HL-60 (cell line): ENCODE measurements at regions not wholly inside any gene's neighbourhood (a gene's known extent, or its start where the extent isn't known, plus 50 kb on each side); places are given as distances from the start of the nearest gene placed in this dataset.

Experiments
- DNase-seq, 2 experiments: peaks; one replicate each; pipeline ENCODE4 v3.0.0-alpha.2; 2010 to 2020; ENCODE audit warnings: low read depth in 1 of 2, low spot score in 1 of 2
- H3K27ac ChIP-seq: fragments of 250-450 bp; sonication (Bioruptor Pico); replicated peaks from 2 replicates; pipeline ENCODE4 v1.5.1; 2020; ENCODE audit warnings: mild to moderate bottlenecking, moderate library complexity
- H3K27me3 ChIP-seq: fragments of 250-450 bp; sonication (Bioruptor Pico); 2 replicates; pipeline ENCODE4 v1.5.1; 2021; ENCODE audit warnings: mild to moderate bottlenecking, moderate library complexity; ENCODE audit not compliant: insufficient read depth, poor library complexity, severe bottlenecking
- H3K4me3 ChIP-seq: replicated peaks from 2 replicates; pipeline ENCODE4 v1.5.1; 2011; ENCODE audit warnings: mild to moderate bottlenecking, control low read depth, low read length; ENCODE audit not compliant: insufficient read depth
- CTCF ChIP-seq: IDR thresholded peaks from one replicate; pipeline ENCODE4 v1.5.1; 2011; ENCODE audit warnings: low read length, control low read depth, inconsistent platforms; ENCODE audit not compliant: insufficient read depth
- GABPA ChIP-seq: IDR thresholded peaks from 2 replicates; pipeline ENCODE4 v1.6.1; 2012; ENCODE audit warnings: low read depth
- POLR2AphosphoS5 ChIP-seq: IDR thresholded peaks from 2 replicates; pipeline ENCODE4 v1.6.1; 2012; ENCODE audit warnings: low read depth
- REST ChIP-seq: IDR thresholded peaks from 2 replicates; pipeline ENCODE4 v1.6.1; 2012; ENCODE audit warnings: low read depth; ENCODE audit not compliant: insufficient replicate concordance
- SPI1 ChIP-seq: IDR thresholded peaks from 2 replicates; pipeline ENCODE4 v1.6.1; 2012; ENCODE audit warnings: low read depth, mild to moderate bottlenecking, borderline replicate concordance

- H3K4me3 ChIP-seq, result no peak overlapping the region
- H3K27me3 ChIP-seq, result no peaks in the 10 kb centered on the region
- TF ChIP-seq CTCF, result no peak
- no peak for TF ChIP-seq GABPA
- no peak for TF ChIP-seq SPI1
- TF ChIP-seq REST, result no peak
- TF ChIP-seq POLR2AphosphoS5, result no peak
- DNase-seq, result peak in 1 of 2 experiments; percentile 50
- H3K27ac ChIP-seq, result peak overlapping the region; percentile 12
Observed at GRCh38 chr6:139591075-139591865, 216.8 kb upstream of the CITED2 start.

GRCh38 chr6:139590206-139590605, 215.8 kb upstream of the CITED2 start:
- Histone ChIP-seq H3K27me3 (no peaks in the 10 kb centered on the region), H3K4me3 (no peak overlapping the region), H3K27ac (no peak overlapping the region)
- DNase-seq, result no peak
- no peak for TF ChIP-seq CTCF
- no peak for TF ChIP-seq POLR2AphosphoS5
- no peak for TF ChIP-seq REST
- no peak for TF ChIP-seq SPI1
- TF ChIP-seq GABPA, result no peak

GRCh38 chr6:139588734-139589593, 214.5 kb upstream of the CITED2 start:
- H3K4me3 ChIP-seq, result no peak overlapping the region
- no peaks in the 10 kb centered on the region for H3K27me3 ChIP-seq
- DNase-seq, result no peak
- TF ChIP-seq CTCF (no peak), SPI1 (no peak), GABPA (no peak), REST (no peak), POLR2AphosphoS5 (no peak)
- H3K27ac ChIP-seq, result no peak overlapping the region
